Activated CD8-positive, alpha-beta T cell treated with anti-CD3 and anti-CD28 coated beads for 36 hours (primary cell): ENCODE measurements at regions not wholly inside any gene's neighbourhood (a gene's known extent, or its start where the extent isn't known, plus 50 kb on each side); places are given as distances from the start of the nearest gene placed in this dataset.

ENCODE experiments used
- ATAC-seq: fragments of 200-7000 bp; cut with Tn5 transposase; one replicate; pipeline ENCODE4 v1.10.0; 2021; ENCODE audit warnings: mild to moderate bottlenecking, moderate library complexity
- CTCF ChIA-PET: fragments of 350-600 bp; sonication (Branson Sonifier 250); formaldehyde crosslinking; loops from one replicate; lab custom pipeline; 2021; ENCODE audit warnings: antibody characterized with exemption; lab: Charles Lee
- POLR2A ChIA-PET: fragments of 350-600 bp; sonication (Branson Sonifier 250); formaldehyde crosslinking; loops from one replicate; lab custom pipeline; 2021; ENCODE audit warnings: antibody characterized with exemption; lab: Charles Lee
- DNase-seq: peaks from one replicate; pipeline ENCODE4 v3.0.0-alpha.2; 2020
- H3K27ac Mint-ChIP-seq: one replicate; pipeline ENCODE4 v1.8.0; 2021; ENCODE audit warnings: mild to moderate bottlenecking, mixed read lengths
- H3K27me3 Mint-ChIP-seq: one replicate; pipeline ENCODE4 v1.8.0; 2021; ENCODE audit warnings: mixed read lengths
- H3K36me3 Mint-ChIP-seq: one replicate; pipeline ENCODE4 v1.8.0; 2021; ENCODE audit warnings: low read depth, mixed read lengths
- H3K4me1 Mint-ChIP-seq: one replicate; pipeline ENCODE4 v1.8.0; 2021; ENCODE audit warnings: low read depth, mixed read lengths
- H3K4me3 Mint-ChIP-seq: one replicate; pipeline ENCODE4 v1.8.0; 2021; ENCODE audit warnings: mild to moderate bottlenecking, moderate library complexity, mixed read lengths
- H3K9me3 Mint-ChIP-seq: one replicate; pipeline ENCODE4 v1.8.0; 2021; ENCODE audit warnings: mixed read lengths
- intact Hi-C: fragments of 100-400 bp; cut with micrococcal nuclease; formaldehyde crosslinking; loops from one replicate; pipeline ENCODE4 v1.10.0; 2022
- TF ChIP-seq, protein P1 (sequence below): fragments of 200-600 bp; IDR thresholded peaks from one replicate; pipeline ENCODE4 v1.8.0; 2022; ENCODE audit warnings: antibody characterized with exemption, mild to moderate bottlenecking

DNA sequence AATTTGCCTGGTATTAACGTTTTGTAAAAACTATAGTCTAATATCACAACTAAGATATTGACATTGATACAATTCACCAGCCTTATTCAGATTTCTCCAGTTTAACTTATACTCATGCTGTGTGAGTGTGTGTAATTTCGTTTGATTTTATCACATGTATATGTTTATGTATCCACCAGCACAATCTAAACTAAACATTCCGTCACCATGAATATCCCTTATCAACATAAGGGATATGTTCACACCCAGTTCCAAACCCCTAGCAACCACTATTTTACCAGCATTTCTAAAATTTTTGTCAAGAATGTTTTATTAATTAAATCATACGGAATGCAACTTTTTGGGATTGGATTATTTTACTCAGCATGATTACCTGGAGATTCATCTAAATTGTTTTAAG lies 450.3 kb downstream of the FBXO15 start:
- ChIA-PET POLR2A (no interaction called here), CTCF (no interaction called here)
- intact Hi-C loops = no loop called here
- no peaks in the 10 kb centered on the region for H3K4me1 Mint-ChIP-seq
- H3K36me3 Mint-ChIP-seq = no peaks in the 10 kb centered on the region
- no peak overlapping the region for H3K27ac Mint-ChIP-seq
- H3K9me3 Mint-ChIP-seq = no peaks in the 10 kb centered on the region
- DNase-seq (no peak), ATAC-seq (no peak)
- no peaks in the 10 kb centered on the region for H3K27me3 Mint-ChIP-seq
- H3K4me3 Mint-ChIP-seq = no peak overlapping the region
- TF ChIP-seq, protein P1, sequence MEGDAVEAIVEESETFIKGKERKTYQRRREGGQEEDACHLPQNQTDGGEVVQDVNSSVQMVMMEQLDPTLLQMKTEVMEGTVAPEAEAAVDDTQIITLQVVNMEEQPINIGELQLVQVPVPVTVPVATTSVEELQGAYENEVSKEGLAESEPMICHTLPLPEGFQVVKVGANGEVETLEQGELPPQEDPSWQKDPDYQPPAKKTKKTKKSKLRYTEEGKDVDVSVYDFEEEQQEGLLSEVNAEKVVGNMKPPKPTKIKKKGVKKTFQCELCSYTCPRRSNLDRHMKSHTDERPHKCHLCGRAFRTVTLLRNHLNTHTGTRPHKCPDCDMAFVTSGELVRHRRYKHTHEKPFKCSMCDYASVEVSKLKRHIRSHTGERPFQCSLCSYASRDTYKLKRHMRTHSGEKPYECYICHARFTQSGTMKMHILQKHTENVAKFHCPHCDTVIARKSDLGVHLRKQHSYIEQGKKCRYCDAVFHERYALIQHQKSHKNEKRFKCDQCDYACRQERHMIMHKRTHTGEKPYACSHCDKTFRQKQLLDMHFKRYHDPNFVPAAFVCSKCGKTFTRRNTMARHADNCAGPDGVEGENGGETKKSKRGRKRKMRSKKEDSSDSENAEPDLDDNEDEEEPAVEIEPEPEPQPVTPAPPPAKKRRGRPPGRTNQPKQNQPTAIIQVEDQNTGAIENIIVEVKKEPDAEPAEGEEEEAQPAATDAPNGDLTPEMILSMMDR = no peak

DNA sequence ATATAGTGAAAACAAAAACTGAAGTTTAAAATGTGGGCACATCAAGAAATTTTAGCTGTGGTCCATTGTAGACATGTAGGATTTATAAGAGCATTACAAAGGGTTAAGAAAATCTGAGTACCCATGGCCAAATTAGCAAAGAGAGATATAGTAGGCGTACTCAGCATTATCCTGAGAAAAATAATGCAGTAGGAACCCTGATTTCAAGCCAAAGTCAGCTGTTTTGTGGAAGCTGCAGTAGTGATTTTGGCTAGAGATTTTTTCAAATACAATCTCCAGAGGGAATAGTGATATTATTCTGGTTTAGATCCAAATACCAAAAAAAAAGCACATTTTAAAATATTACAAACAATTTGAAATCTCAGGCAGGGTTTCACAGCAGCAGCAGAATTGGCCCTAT lies 450.9 kb downstream of the FBXO15 start:
- TF ChIP-seq, protein P1 = no peak
- no peak for DNase-seq
- Mint-ChIP-seq H3K27ac (no peak overlapping the region), H3K36me3 (no peaks in the 10 kb centered on the region), H3K9me3 (no peaks in the 10 kb centered on the region), H3K27me3 (no peaks in the 10 kb centered on the region), H3K4me1 (no peaks in the 10 kb centered on the region), H3K4me3 (no peak overlapping the region)
- POLR2A ChIA-PET = no interaction called here
- no peak for ATAC-seq
- intact Hi-C loops = no loop called here
- CTCF ChIA-PET = no interaction called here

DNA sequence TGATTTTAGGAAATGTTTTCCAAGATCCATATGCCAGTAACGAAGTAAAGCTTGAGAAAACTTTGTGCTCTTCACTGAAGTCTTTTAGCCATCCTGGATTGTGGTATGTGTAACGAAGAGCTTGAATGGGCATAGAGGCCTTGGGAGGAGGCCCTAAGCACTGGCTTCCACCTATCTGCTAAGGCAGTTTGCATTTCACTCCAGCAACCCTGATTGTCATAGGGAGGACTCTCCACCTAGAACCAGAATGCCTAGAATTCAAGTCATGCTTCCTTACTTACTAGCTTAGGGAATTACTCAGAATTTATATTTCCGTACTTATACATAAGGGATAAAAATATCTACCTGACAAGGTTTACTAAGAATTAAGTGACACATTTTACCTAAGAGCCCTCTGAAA lies 451.5 kb downstream of the FBXO15 start:
- intact Hi-C loops = no loop called here
- DNase-seq (no peak), ATAC-seq (no peak)
- H3K4me1 Mint-ChIP-seq = no peaks in the 10 kb centered on the region
- no peaks in the 10 kb centered on the region for H3K27me3 Mint-ChIP-seq
- no peaks in the 10 kb centered on the region for H3K9me3 Mint-ChIP-seq
- no peak overlapping the region for H3K27ac Mint-ChIP-seq
- TF ChIP-seq, protein P1 = no peak
- no peaks in the 10 kb centered on the region for H3K36me3 Mint-ChIP-seq
- POLR2A ChIA-PET = no interaction called here
- no peak overlapping the region for H3K4me3 Mint-ChIP-seq
- CTCF ChIA-PET = no interaction called here

DNA sequence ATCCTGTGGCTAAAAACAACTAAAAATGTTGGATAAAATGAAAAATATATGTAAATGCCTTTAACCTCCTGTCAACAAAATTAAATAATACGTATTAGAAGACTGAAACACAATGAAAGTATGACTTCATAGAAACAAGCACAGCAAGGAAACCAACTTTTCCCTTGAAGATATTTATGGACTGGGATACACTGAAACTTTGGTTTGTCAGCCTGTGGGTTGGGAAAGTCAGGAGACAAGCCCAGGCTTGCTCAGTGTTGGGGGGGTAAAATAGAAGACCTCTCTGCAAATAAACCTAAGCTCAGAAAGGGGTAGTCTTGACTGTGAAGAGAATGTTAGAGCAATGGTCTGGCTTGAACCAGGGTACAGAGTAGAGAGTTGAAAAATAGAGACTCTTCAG lies 454.5 kb downstream of the FBXO15 start:
- ATAC-seq (no peak), DNase-seq (no peak)
- Mint-ChIP-seq H3K27me3 (no peaks in the 10 kb centered on the region), H3K4me1 (no peaks in the 10 kb centered on the region), H3K9me3 (no peaks in the 10 kb centered on the region), H3K27ac (no peak overlapping the region), H3K36me3 (no peaks in the 10 kb centered on the region), H3K4me3 (no peak overlapping the region)
- intact Hi-C loops = no loop called here
- ChIA-PET CTCF (no interaction called here), POLR2A (no interaction called here)
- TF ChIP-seq, protein P1 = no peak

DNA sequence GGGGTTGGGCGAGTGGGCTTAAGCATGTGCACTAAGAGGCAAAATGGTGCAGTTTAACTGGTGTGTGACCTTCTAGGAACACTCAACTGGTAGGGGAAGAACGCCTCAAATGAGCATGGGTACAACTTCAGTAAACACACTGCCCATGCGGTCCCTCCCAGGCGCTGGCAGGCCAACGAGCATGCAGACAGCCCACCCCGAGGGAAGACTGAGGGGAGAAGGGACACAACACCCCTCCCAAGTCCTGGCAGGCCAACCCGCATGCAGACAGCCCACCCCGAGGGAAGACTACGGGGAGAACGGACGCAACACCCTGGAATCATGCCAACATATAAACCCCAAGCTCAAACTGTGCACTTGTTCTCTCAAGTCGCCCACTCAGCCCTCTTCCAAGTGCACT lies 456.0 kb downstream of the FBXO15 start:
- no peaks in the 10 kb centered on the region for H3K4me1 Mint-ChIP-seq
- ATAC-seq (no peak), DNase-seq (no peak)
- H3K9me3 Mint-ChIP-seq = no peaks in the 10 kb centered on the region
- H3K36me3 Mint-ChIP-seq = no peaks in the 10 kb centered on the region
- ChIA-PET CTCF (no interaction called here), POLR2A (no interaction called here)
- H3K27me3 Mint-ChIP-seq = no peaks in the 10 kb centered on the region
- intact Hi-C loops = no loop called here
- H3K4me3 Mint-ChIP-seq = no peak overlapping the region
- TF ChIP-seq, protein P1 = no peak
- H3K27ac Mint-ChIP-seq = no peak overlapping the region
